ENCODE measurements at regions not wholly inside any gene's neighbourhood (a gene's known extent, or its start where the extent isn't known, plus 50 kb on each side); places are given as distances from the start of the nearest gene placed in this dataset.

DNA sequence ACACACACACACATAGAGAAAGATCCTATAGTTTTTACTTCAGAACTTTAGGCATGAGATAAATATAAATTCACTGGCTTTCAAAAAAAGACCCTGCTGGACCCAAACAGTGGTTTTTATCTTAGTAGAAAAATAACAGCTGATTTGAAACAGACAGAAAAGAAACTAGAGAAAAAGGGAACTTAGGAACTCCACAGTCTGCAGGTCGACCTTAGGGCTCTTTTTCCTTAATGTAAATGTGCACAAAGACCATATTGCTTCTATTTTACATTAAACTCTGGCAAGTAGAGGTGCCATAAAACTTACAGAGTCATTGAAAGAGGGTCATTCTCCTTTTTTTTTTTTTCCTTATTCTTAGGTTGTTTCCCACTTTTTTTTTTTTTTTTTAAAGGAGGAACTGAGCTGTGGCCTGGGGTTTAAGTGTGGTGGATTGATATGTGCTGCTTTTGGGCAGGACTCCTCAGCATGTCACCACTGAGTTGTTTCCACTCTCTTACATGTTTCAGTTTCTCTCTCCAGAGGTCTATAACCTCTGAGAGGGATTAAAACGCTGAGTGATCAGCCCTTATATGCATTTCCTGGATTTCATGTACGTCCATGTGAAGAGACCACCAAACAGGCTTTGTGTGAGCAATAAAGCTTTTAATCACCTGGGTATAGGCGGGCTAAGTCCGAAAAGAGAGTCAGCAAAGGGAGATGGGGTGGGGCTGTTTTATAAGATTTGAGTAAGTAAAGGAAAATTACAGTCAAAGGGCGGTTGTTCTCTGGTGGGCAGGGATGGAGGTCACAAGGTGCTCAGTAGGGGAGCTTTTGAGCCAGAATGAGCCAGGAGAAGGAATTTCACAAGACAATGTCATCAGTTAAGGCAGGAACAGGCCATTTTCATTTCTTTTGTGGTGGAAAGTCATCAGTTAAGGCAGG lies 70.8 kb upstream of the PACRGL start:
- peaks cover 18% of the 10 kb centered on the region for H3K4me1 Mint-ChIP-seq (ENCODE audit: low read depth)
- intact Hi-C loops (cut with micrococcal nuclease), result loop anchor here (5.0 kb wide), 1 partner anchor 73 kb away; the partner anchor contains the start of gene PACRGL
- H3K9me3 Mint-ChIP-seq, result no peaks in the 10 kb centered on the region
- H3K27me3 Mint-ChIP-seq, result peaks cover 9% of the 10 kb centered on the region
- H3K36me3 Mint-ChIP-seq (ENCODE audit: low read depth), result no peaks in the 10 kb centered on the region
- H3K4me3 Mint-ChIP-seq, result no peak overlapping the region
- no peak overlapping the region for H3K27ac Mint-ChIP-seq

DNA sequence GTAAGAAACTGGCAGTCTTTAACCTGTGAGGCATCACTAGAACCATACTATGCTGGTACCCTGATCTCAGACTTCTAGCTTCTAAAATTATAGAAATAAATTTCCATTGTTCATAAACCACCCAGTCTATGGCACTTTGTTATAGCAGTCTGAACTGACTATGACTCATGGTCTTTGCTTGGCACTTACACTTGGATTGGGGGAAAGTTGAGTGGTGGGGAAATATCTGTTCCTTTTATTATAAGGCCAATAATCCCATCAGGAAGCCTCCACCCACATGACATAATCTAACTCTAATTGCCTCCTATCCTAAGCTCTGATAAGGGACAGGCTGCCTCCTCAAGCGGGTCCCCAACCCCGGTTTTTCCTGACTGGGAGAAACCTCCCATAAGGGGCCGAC lies 61.4 kb upstream of the PACRGL start:
- H3K27ac Mint-ChIP-seq, result no peak overlapping the region
- H3K27me3 Mint-ChIP-seq, result peaks cover 24% of the 10 kb centered on the region
- peaks cover 17% of the 10 kb centered on the region for H3K4me1 Mint-ChIP-seq (ENCODE audit: low read depth)
- H3K4me3 Mint-ChIP-seq, result no peak overlapping the region
- no peaks in the 10 kb centered on the region for H3K36me3 Mint-ChIP-seq (ENCODE audit: low read depth)
- intact Hi-C loops (cut with micrococcal nuclease), result no loop called here
- no peaks in the 10 kb centered on the region for H3K9me3 Mint-ChIP-seq

DNA sequence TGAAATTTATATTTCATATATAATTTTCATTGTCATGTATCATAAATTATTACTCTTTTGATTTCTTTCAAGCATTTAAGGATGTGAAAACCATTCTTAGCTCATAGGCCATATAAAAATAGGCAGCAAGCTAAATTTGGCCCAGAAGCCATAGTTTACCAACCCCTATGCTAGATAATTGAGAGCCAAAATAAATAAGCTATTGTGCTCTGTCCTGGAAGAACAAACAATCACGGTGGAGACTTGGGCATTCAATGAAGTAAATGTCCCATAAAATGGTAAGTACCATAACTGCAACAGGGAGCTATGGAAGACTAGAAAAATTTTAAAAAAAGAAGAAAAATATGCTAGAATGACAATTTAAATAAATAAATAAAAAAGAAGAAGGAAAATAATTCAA lies 60.9 kb upstream of the PACRGL start:
- H3K4me3 Mint-ChIP-seq, result no peak overlapping the region
- peaks cover 19% of the 10 kb centered on the region for H3K4me1 Mint-ChIP-seq (ENCODE audit: low read depth)
- no peaks in the 10 kb centered on the region for H3K9me3 Mint-ChIP-seq
- H3K27ac Mint-ChIP-seq, result no peak overlapping the region
- no peaks in the 10 kb centered on the region for H3K36me3 Mint-ChIP-seq (ENCODE audit: low read depth)
- intact Hi-C loops (cut with micrococcal nuclease), result no loop called here
- peaks cover 20% of the 10 kb centered on the region for H3K27me3 Mint-ChIP-seq

DNA sequence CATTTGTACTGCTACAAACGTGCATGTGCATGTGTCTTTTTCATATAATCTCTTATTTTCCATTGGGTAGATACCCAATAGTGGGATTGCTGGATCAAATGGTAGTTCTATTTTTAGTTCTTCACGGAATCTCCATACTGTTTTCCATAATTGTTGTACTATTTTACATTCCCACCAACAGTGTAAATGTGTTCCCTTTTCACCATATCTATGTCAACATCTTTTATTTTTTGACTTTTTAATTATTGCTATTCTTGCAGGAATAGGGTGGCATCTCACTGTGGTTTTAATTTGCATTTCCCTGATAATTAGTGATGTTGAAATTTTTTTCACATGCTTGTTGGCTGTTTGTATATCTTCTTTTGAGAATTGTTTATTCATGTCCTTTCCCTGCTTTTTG lies 59.3 kb upstream of the PACRGL start:
- Mint-ChIP-seq H3K36me3 (ENCODE audit: low read depth) (no peaks in the 10 kb centered on the region), H3K4me3 (no peak overlapping the region), H3K4me1 (ENCODE audit: low read depth) (peaks cover 19% of the 10 kb centered on the region), H3K27me3 (peaks cover 16% of the 10 kb centered on the region), H3K27ac (no peak overlapping the region), H3K9me3 (no peaks in the 10 kb centered on the region)
- intact Hi-C loops (cut with micrococcal nuclease), result no loop called here

- H3K9me3 Mint-ChIP-seq, result no peaks in the 10 kb centered on the region
- H3K36me3 Mint-ChIP-seq (ENCODE audit: low read depth), result no peaks in the 10 kb centered on the region
- intact Hi-C loops (cut with micrococcal nuclease), result no loop called here
- peaks cover 13% of the 10 kb centered on the region for H3K4me1 Mint-ChIP-seq (ENCODE audit: low read depth)
- peaks cover 20% of the 10 kb centered on the region for H3K27me3 Mint-ChIP-seq
- no peak overlapping the region for H3K27ac Mint-ChIP-seq
- H3K4me3 Mint-ChIP-seq, result no peak overlapping the region
These were observed 58.3 kb upstream of the PACRGL start for GRCh38 chr4:20641976-20642375.

DNA sequence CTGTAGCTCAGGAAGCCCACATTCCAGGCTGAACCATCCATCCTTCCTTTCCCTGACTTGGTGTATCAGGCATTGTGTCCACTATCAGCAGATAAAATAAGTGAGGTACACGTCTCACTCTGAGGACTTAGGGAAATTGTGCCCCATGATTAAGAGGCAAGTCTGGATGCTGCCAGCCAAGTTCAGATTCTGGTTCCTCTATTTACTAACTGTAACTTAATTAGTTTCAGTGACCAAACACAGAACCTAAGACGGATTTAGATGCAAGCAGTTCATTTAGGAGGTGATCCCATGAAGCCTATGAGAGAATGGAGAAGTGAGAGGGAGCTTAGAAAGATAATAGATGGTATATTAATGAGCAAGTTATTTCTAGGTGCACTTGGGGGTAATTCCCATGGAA lies 56.6 kb upstream of the PACRGL start:
- peaks cover 13% of the 10 kb centered on the region for H3K4me1 Mint-ChIP-seq (ENCODE audit: low read depth)
- no peaks in the 10 kb centered on the region for H3K9me3 Mint-ChIP-seq
- H3K27ac Mint-ChIP-seq, result no peak overlapping the region
- H3K36me3 Mint-ChIP-seq (ENCODE audit: low read depth), result no peaks in the 10 kb centered on the region
- H3K4me3 Mint-ChIP-seq, result no peak overlapping the region
- H3K27me3 Mint-ChIP-seq, result peaks cover 30% of the 10 kb centered on the region
- intact Hi-C loops (cut with micrococcal nuclease), result no loop called here

GRCh38 chr4:20645236-20645635 lies 55.0 kb upstream of the PACRGL start:
- H3K27ac Mint-ChIP-seq, result no peak overlapping the region
- H3K36me3 Mint-ChIP-seq (ENCODE audit: low read depth), result no peaks in the 10 kb centered on the region
- peaks cover 35% of the 10 kb centered on the region for H3K27me3 Mint-ChIP-seq
- intact Hi-C loops (cut with micrococcal nuclease), result no loop called here
- peaks cover 7% of the 10 kb centered on the region for H3K9me3 Mint-ChIP-seq
- peaks cover 13% of the 10 kb centered on the region for H3K4me1 Mint-ChIP-seq (ENCODE audit: low read depth)
- H3K4me3 Mint-ChIP-seq, result no peak overlapping the region

DNA sequence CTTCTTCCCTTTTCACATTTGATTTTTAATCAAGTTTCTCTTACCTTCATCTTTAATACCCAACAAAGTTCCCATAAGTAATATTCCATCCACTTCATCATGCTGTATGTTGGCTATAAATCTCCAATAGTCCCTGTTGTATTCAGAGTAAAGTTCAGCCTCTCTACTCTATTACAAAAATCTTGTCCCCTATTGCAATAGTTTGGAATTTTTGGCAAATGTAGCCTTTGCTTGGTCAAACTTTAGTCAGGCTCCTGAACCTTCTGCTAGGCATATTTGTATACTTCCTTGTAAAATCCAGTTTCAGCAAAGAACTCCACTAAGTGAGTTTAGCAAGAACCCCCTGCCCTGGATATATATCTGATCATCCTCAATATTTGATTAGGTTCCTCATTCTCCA lies 54.0 kb upstream of the PACRGL start:
- H3K27ac Mint-ChIP-seq, result no peak overlapping the region
- H3K9me3 Mint-ChIP-seq, result peaks cover 14% of the 10 kb centered on the region
- no peak overlapping the region for H3K4me3 Mint-ChIP-seq
- H3K27me3 Mint-ChIP-seq, result peaks cover 35% of the 10 kb centered on the region
- peaks cover 11% of the 10 kb centered on the region for H3K4me1 Mint-ChIP-seq (ENCODE audit: low read depth)
- H3K36me3 Mint-ChIP-seq (ENCODE audit: low read depth), result no peaks in the 10 kb centered on the region
- intact Hi-C loops (cut with micrococcal nuclease), result no loop called here

Measured in dendritic cell treated with granulocyte-macrophage colony-stimulating factor and Interleukin-4, amounts not matched to agents 40 ng/mL and 50 ng/mL, for 4 days (primary cell).